Omental fat pad (tissue), 3 donors: ENCODE measurements at regions not wholly inside any gene's neighbourhood (a gene's known extent, or its start where the extent isn't known, plus 50 kb on each side); places are given as distances from the start of the nearest gene placed in this dataset.

Experiments
- ATAC-seq: fragments of 150-250 bp; one replicate; pipeline ENCODE4 v1.9.1; 2016; ENCODE audit warnings: mild to moderate bottlenecking, moderate library complexity; ENCODE audit not compliant: low FRiP score
- DNase-seq: peaks from one replicate; pipeline ENCODE4 v3.0.0-alpha.2; 2019; ENCODE audit warnings: low spot score
- CTCF ChIP-seq, 3 donors: fragments of 450-650 bp; IDR thresholded peaks; one replicate each; pipeline ENCODE4 v1.5.1; 2016 to 2017; ENCODE audit warnings: antibody characterized with exemption in 3 of 3, mild to moderate bottlenecking in 3 of 3, moderate library complexity in 2 of 3

- ATAC-seq, result no peak
- TF ChIP-seq CTCF (IDR thresholded peaks at IDR 0.05), result no peak
These were observed 489.1 kb downstream of the RMST start for GRCh38 chr12:97951717-97952116.

GRCh38 chr12:97957109-97957508 is 494.5 kb downstream of the RMST start:
- ATAC-seq (no peak), DNase-seq (no peak)
- TF ChIP-seq CTCF (IDR thresholded peaks at IDR 0.05), result no peak

More at GRCh38 chr12:97951717-97952116, 489.1 kb downstream of the RMST start:
- no peak for DNase-seq

- no peak for ATAC-seq
- no peak for DNase-seq
- TF ChIP-seq CTCF (IDR thresholded peaks at IDR 0.05), result no peak
These were observed 497.6 kb downstream of the RMST start for GRCh38 chr12:97960225-97960624.

GRCh38 chr12:97960741-97961608 is 498.4 kb downstream of the RMST start:
- DNase-seq, result no peak
- no peak for TF ChIP-seq CTCF (IDR thresholded peaks at IDR 0.05)
- ATAC-seq, result no peak

- TF ChIP-seq CTCF (IDR thresholded peaks at IDR 0.05), result no peak
- ATAC-seq (no peak), DNase-seq (no peak)
These were observed 505.2 kb downstream of the RMST start for GRCh38 chr12:97967831-97968230.

- TF ChIP-seq CTCF (IDR thresholded peaks at IDR 0.05), result no peak
- no peak for DNase-seq
- ATAC-seq, result no peak
These were observed 506.1 kb downstream of the RMST start for GRCh38 chr12:97968641-97969197.
